Right forelimb (tissue), 1 donor: ENCODE measurements at regions not wholly inside any gene's neighbourhood (a gene's known extent, or its start where the extent isn't known, plus 50 kb on each side); places are given as distances from the start of the nearest gene placed in this dataset.

ENCODE experiments used
- DNase-seq: peaks from one replicate; pipeline ENCODE4 v3.0.0-alpha.2; 2018

GRCh38 chr11:130780437-130780836 lies 135.8 kb downstream of the SNX19 start:
- DNase-seq: no peak

DNA sequence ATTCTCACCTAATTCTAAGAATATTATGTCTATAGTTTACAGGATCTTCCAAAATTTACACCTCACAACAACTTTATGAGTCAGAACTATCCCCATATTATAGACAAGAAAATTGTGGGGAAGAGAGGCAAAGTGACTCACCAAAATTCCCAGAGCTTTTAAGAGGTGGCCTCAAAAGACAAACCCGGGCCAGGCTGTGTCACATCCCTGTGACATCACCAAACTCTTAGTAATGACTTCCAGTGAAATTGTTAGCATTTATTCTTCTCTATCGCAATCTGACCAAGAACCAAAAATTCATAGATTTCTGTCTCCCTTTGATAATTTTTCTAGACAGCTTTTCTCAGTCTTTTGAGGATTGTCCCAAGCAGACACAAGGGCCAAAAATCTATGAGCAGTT lies 134.3 kb downstream of the SNX19 start:
- DNase-seq: no peak

- peak; percentile 71 for DNase-seq
Observed at GRCh38 chr11:130782361-130783222, 133.7 kb downstream of the SNX19 start.

DNA sequence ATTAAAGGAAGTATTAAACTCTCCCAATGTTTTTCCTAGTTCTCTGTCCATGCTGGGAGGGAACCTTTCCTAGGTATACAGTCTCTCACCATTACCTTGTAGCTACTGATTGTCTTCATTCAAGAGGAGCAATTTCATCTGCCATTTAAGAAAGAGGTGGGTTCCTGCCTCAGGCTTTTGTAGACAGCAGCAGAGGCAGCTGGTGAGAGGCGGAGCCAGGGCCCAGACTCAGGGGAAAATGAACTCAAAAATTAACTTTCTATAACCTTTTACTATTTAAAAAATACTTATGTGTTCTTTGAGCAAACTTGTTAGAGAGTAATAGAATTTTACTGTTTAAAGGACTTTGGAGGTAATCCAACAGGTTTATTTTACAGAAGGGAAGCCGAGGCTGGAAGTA lies 133.0 kb downstream of the SNX19 start:
- DNase-seq: no peak

GRCh38 chr11:130785380-130786116 lies 130.7 kb downstream of the SNX19 start:
- DNase-seq: no peak

DNA sequence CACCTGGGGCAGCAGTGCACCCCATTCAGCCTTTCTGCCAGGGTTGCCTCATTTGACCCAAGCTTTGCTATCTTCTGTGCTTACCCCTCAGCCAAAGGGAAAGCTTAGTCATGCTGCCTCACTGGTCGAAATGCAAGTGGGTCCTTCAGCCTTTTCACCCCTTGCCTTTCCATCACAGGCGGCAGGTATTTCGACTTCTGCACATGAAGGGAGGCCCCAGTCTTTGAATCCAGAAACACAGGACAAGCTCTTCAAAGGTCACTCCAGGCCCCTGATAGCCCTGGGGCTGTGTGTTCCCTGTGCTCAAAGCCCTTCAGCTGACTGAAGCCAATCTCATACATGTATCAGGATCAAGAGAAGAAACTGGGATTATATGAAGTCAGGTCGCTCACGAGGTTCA lies 129.7 kb downstream of the SNX19 start:
- no peak for DNase-seq

DNA sequence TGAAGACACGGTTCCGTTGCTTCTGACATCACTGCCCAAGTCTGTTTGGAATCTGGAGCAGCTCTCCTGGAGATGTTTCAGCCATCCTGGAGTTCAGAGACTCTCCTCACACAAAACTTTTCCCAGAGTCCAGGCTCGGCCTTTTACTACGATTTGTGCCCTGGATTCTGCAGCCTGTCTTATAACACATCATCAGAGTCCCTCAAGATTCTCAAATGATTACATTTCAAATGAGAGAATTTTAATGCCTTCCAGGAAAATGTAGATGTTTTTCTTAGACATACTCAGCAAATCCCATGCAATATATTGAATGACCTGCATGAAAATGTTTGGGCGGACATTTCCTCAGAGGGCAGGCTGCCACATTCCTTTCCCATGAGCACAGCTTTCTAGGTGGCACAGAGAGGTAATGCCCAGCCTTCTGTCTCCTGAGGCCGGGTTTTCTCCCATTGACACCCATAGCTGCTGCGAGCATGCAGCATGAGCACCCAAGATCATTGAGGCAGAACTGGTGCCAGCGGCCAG lies 129.1 kb downstream of the SNX19 start:
- DNase-seq: peak; percentile 72

DNA sequence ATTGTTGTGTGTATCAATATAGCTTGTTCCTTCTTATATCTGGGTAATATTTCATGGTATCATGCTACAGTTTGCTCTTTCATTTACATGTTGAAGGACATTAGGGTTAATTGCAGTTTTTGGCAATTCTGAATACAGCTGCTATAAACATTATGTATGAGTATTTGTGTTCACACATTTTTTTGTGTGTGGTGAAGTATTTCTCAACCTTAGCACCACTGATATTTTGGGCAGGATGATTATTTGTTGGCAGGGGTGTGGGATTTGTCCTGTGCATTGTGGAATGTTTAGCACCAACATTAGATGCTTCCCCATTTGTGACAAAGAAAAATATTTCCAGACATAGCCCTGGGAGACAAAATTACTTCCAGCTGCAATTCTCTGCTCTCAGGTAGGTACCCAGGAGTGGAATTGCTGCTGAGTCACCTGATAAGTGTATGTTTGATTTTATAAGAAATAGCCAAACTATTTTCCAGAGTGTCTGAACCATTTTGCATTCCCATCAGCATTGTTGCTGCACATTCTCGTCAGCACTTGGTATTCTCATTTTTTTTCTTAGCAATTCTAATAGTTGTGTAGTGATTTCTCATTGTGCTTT lies 128.2 kb downstream of the SNX19 start:
- DNase-seq: no peak

DNA sequence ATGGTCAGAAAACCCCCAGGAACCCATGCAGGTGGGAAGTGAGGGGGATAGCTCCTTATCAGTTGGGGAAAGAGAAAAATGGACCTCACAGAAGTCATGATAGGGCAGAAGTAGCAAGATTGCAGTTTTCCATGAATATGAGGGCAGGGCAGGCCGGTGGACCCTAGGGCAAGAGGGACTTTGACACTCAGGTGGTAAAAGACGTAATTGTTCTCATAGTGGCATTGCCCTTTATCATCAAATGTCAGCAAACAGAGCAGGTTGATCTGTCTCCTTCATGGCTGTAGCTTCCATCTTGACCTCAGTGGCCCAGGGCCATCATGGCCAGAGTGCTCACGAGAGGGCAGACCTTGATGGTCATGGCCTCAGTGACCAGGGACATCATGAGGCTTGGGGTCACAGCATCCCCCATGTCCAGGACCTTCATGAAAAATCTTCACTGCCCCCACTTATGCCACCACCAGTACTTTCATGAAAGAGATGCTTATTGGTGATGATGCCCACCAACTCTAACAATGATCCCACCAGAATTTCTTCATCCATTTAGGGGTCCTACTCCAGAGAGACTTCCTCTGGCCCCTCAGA lies 127.1 kb downstream of the SNX19 start:
- DNase-seq: no peak

- no peak for DNase-seq
Observed at GRCh38 chr11:130790689-130791088, 125.6 kb downstream of the SNX19 start.

DNA sequence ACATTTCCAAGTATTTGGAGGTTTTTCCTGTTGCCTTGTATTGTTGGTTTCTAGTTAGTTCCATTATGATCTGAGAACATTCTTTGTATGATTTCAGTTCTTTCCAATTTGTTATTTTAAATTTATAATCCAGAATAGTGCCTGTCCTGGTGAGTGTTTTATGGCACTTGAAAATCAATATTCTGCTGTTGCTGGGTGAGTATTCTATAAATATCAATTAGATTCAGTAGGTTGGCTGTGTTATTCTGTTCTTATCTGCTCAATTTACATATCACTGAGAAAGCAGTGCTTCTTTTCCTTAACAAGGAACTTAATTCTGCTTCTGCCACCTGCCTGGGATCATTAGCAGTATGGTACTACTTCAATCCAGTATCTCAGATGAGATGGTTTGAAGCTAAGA lies 123.5 kb downstream of the SNX19 start:
- no peak for DNase-seq

GRCh38 chr11:130796828-130797227 lies 119.5 kb downstream of the SNX19 start:
- no peak for DNase-seq

GRCh38 chr11:130798280-130798679 lies 118.0 kb downstream of the SNX19 start:
- DNase-seq: no peak

GRCh38 chr11:130798801-130799200 lies 117.5 kb downstream of the SNX19 start:
- no peak for DNase-seq

GRCh38 chr11:130801333-130802122 lies 114.8 kb downstream of the SNX19 start:
- DNase-seq: no peak

DNA sequence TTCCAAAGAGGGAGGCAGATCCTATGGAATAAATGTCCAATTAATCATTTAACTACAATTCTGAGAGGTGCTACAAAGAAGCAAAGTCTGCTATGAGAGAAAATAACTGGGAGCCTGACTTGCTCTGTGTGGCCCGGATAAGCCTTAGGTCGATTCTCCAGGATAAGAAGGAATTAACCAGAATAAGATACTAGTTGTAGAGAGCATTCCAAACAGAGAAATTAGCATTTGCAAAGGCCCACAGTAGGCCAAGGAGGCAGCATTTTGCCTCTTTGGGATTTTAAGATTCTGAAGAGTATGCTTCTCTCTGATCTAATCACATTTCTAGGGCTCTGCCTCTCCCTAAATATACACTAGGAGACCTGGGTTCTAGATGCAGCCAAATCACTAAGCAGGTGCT lies 113.7 kb downstream of the SNX19 start:
- DNase-seq: no peak

GRCh38 chr11:130804306-130805076 lies 111.8 kb downstream of the SNX19 start:
- DNase-seq: no peak

GRCh38 chr11:130806746-130807145 lies 109.5 kb downstream of the SNX19 start:
- no peak for DNase-seq

DNA sequence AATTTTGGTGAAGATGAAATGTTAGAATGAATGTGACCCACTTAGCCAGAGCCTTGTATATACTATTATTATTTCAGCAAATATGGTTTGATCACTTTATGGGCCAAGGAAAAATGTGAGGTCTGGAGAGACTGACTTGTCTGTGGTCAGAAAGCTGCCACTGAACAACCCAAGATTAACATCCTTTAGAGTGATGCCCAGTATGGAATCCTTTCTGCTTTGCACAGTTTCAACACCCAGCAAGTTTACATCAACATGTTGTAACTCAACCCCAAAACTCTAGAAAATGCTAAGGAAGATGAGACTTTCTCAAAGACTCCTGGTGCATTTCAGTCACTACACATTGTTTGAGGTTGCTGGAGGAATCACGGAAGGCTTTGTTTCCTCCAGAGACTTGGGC lies 107.7 kb downstream of the SNX19 start:
- no peak for DNase-seq

DNA sequence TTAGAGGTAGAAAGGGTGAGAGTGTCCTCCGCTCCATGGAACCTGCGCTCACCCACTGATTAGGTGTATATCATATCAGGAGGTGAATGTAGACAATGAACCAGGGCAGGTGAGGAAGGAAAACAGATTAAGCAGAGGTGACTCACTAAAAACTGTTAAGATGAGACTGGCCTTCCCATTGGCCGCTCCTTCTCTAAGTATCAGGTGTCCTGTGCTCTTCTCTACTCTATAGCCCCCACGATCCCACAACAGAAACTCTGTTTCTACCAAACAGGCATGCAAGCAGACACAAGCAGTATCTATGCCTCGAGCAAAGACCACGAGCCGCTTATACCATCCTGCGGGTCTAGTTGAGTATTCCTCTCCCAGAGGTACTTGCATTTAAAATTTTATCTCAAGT lies 103.1 kb downstream of the SNX19 start:
- no peak for DNase-seq

DNA sequence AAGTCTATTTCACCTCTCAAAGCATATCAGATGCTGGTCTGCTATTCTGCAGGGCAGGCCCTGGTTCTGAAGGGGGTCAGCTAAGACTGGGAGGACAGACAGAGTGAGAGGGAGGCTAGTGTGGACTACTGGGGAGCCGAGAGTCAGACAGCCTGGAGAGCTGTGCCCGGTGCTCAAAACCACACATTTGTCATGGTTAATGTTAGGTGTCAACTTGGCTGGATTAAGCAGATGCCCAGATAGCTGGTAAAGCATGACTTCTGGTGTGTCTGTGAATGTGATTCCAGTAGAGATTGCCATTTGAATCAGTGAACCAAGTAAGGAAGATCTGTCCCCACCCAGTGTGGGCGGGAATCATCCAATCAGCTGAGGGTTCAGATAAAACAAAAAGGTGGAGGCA lies 102.6 kb downstream of the SNX19 start:
- DNase-seq: no peak
